Thyroid gland (tissue), 4 donors: ENCODE measurements at regions not wholly inside any gene's neighbourhood (a gene's known extent, or its start where the extent isn't known, plus 50 kb on each side); places are given as distances from the start of the nearest gene placed in this dataset.

Source experiments
- POLR2A ChIP-seq, 2 donors: fragments of 450-650 bp; IDR thresholded peaks; one replicate each; pipeline ENCODE4 v1.6.1; 2017; ENCODE audit warnings: antibody characterized with exemption in 2 of 2, mild to moderate bottlenecking in 2 of 2, moderate library complexity in 1 of 2
- TF ChIP-seq, protein P1 (sequence below), 6 experiments: fragments of 200-600 bp in 3 of 6; fragments of 450-650 bp in 3 of 6; sonication (generic) in 3 of 6; IDR thresholded peaks; one replicate each; pipeline ENCODE4 v1.5.1; 2016 to 2019; ENCODE audit warnings: antibody characterized with exemption in 6 of 6, mild to moderate bottlenecking in 2 of 6, inconsistent platforms in 1 of 6, moderate library complexity in 1 of 6

DNA sequence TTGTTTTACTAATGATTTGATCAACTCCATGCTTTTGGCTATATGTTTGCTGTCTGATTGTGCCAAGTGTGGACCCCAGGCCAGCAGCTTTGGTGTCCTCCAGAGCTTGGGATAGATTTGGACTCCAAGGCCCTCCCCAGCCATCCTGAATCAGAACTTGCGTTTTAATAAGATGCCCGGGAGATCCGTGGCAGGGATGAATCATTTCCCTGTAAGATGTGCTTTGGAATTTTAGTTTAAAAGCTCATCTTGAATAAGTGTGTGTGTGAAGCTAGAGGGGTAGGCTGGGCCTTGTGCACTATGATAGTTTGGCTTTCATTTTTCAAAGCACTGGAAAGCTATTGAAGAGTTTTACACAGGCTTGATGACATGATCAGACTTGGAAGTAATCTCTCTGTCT, 66.2 kb upstream of the SDK1 start:
- TF ChIP-seq POLR2A (IDR thresholded peaks at IDR 0.05) = no peak
- TF ChIP-seq, protein P1, sequence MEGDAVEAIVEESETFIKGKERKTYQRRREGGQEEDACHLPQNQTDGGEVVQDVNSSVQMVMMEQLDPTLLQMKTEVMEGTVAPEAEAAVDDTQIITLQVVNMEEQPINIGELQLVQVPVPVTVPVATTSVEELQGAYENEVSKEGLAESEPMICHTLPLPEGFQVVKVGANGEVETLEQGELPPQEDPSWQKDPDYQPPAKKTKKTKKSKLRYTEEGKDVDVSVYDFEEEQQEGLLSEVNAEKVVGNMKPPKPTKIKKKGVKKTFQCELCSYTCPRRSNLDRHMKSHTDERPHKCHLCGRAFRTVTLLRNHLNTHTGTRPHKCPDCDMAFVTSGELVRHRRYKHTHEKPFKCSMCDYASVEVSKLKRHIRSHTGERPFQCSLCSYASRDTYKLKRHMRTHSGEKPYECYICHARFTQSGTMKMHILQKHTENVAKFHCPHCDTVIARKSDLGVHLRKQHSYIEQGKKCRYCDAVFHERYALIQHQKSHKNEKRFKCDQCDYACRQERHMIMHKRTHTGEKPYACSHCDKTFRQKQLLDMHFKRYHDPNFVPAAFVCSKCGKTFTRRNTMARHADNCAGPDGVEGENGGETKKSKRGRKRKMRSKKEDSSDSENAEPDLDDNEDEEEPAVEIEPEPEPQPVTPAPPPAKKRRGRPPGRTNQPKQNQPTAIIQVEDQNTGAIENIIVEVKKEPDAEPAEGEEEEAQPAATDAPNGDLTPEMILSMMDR (IDR thresholded peaks at IDR 0.05) = no peak
